H1 (cell line): ENCODE measurements at regions not wholly inside any gene's neighbourhood (a gene's known extent, or its start where the extent isn't known, plus 50 kb on each side); places are given as distances from the start of the nearest gene placed in this dataset.

ENCODE experiments used
- HDAC6 ChIP-seq: IDR thresholded peaks from one replicate; pipeline ENCODE4 v1.7.1; 2012; ENCODE audit warnings: low read depth, mild to moderate bottlenecking, inconsistent platforms, low read length, moderate library complexity

DNA sequence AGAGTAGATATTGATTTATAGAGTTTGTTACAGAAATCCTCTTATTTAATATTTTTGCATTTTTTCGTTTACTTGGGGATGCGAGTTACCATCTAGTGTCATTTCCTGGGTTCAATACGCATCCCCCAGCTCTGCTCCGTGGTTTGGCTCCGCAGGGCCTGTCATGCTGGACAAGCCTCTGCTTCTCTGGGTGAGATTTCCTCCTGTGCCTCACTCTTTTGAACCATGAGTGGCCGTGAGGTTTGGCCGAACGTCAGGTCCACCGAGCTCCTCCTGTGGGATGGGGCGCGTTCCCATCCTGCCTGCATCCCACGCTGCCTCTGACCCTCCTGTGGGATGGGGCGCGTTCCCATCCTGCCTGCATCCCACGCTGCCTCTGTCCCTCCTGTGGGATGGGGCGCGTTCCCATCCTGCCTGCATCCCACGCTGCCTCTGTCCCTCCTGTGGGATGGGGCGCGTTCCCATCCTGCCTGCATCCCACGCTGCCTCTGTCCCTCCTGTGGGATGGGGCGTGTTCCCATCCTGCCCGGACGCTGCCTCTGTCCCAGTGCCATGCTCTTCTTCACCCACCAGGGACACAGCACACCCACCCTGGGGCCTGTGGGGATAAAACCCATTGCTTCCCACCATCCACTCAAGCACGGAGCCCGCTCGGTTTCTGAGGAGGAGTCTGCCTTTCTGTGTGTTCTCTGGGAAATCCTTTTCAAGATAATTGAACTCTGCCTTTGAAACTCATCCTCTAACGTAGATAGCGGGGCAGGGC is 506.8 kb downstream of the BRD1 start (continued):
- no peak for TF ChIP-seq HDAC6
- TF ChIP-seq, all 59 proteins: peak for 0
